CD8-positive, alpha-beta memory T cell (primary cell): ENCODE measurements at regions not wholly inside any gene's neighbourhood (a gene's known extent, or its start where the extent isn't known, plus 50 kb on each side); places are given as distances from the start of the nearest gene placed in this dataset.

Source experiments
- CTCF ChIA-PET: fragments of 350-600 bp; sonication (Branson Sonifier 250); formaldehyde crosslinking; loops from one replicate; lab custom pipeline; 2021; ENCODE audit warnings: antibody characterized with exemption; lab: Charles Lee
- POLR2A ChIA-PET: fragments of 350-600 bp; sonication (Branson Sonifier 250); formaldehyde crosslinking; loops from one replicate; lab custom pipeline; 2021; ENCODE audit warnings: antibody characterized with exemption; lab: Charles Lee
- DNase-seq, 5 donors: peaks; one replicate each; pipeline versions ENCODE4 v3.0.0 to v3.0.0-alpha.2; 2020 to 2022; ENCODE audit warnings: mixed read lengths in 1 of 5
- H3K27ac ChIP-seq: one replicate; pipeline ENCODE4 v1.7.0; 2013; ENCODE audit warnings: low read depth, mild to moderate bottlenecking, low read length, moderate library complexity
- H3K27me3 ChIP-seq: 2 replicates; pipeline ENCODE4 v1.7.0; 2013; ENCODE audit warnings: low read length, mild to moderate bottlenecking; ENCODE audit not compliant: insufficient read depth, poor library complexity, severe bottlenecking
- H3K36me3 ChIP-seq: 2 replicates; pipeline ENCODE4 v1.7.0; 2013; ENCODE audit warnings: mild to moderate bottlenecking, low read length, moderate library complexity; ENCODE audit not compliant: insufficient read depth
- H3K4me1 ChIP-seq: 2 replicates; pipeline ENCODE4 v1.7.0; 2013; ENCODE audit warnings: mild to moderate bottlenecking, low read length, moderate library complexity; ENCODE audit not compliant: insufficient read depth
- H3K4me3 ChIP-seq: 2 replicates; pipeline ENCODE4 v1.7.0; 2013; ENCODE audit warnings: mild to moderate bottlenecking, low read length
- H3K9me3 ChIP-seq: 2 replicates; pipeline ENCODE4 v1.7.0; 2013; ENCODE audit warnings: mild to moderate bottlenecking, low read length
- H3K27ac Mint-ChIP-seq, 8 donors: one replicate each; pipeline ENCODE4 v1.8.0; 2020 to 2021; ENCODE audit warnings: mixed read lengths in 8 of 8, mild to moderate bottlenecking in 6 of 8, inconsistent platforms in 3 of 8, moderate library complexity in 3 of 8
- H3K27me3 Mint-ChIP-seq, 2 donors: one replicate each; pipeline ENCODE4 v1.8.0; 2020 to 2021; ENCODE audit warnings: mixed read lengths in 2 of 2, mild to moderate bottlenecking in 1 of 2, moderate library complexity in 1 of 2
- H3K36me3 Mint-ChIP-seq, 3 donors: one replicate each; pipeline ENCODE4 v1.8.0; 2020 to 2021; ENCODE audit warnings: mixed read lengths in 3 of 3, inconsistent platforms in 1 of 3, mild to moderate bottlenecking in 1 of 3
- H3K4me1 Mint-ChIP-seq, 3 donors: one replicate each; pipeline ENCODE4 v1.8.0; 2020 to 2021; ENCODE audit warnings: mixed read lengths in 3 of 3, inconsistent platforms in 1 of 3, mild to moderate bottlenecking in 1 of 3
- H3K4me3 Mint-ChIP-seq, 7 donors: one replicate each; pipeline ENCODE4 v1.8.0; 2020 to 2021; ENCODE audit warnings: mixed read lengths in 7 of 7, mild to moderate bottlenecking in 6 of 7, moderate library complexity in 4 of 7, inconsistent platforms in 2 of 7
- H3K9me3 Mint-ChIP-seq, 5 donors: one replicate each; pipeline ENCODE4 v1.8.0; 2020 to 2022; ENCODE audit warnings: mixed read lengths in 5 of 5, mild to moderate bottlenecking in 3 of 5, moderate library complexity in 2 of 5, inconsistent platforms in 1 of 5

GRCh38 chr1:91585502-91585901, 84.9 kb downstream of the CDC7 start:
- Histone ChIP-seq H3K9me3 (no peaks in the 10 kb centered on the region), H3K27ac (no peak overlapping the region), H3K27me3 (no peaks in the 10 kb centered on the region), H3K4me1 (no peaks in the 10 kb centered on the region), H3K36me3 (no peaks in the 10 kb centered on the region), H3K4me3 (no peak overlapping the region)
- H3K27ac Mint-ChIP-seq: peak overlapping the region in 2 of 8 donors; percentile 45 to 64
- H3K36me3 Mint-ChIP-seq: peaks cover 0 to 5% (median 2%) of the 10 kb centered on the region in 3 donors
- no peak overlapping the region for H3K4me3 Mint-ChIP-seq
- H3K4me1 Mint-ChIP-seq: peaks cover 14 to 20% (median 19%) of the 10 kb centered on the region in 3 donors
- POLR2A ChIA-PET: no interaction called here
- H3K27me3 Mint-ChIP-seq: no peaks in the 10 kb centered on the region
- no peak for DNase-seq
- H3K9me3 Mint-ChIP-seq: no peaks in the 10 kb centered on the region
- CTCF ChIA-PET: no interaction called here

GRCh38 chr1:91585982-91586381, 85.3 kb downstream of the CDC7 start:
- POLR2A ChIA-PET: no interaction called here

GRCh38 chr1:91589437-91589836, 88.8 kb downstream of the CDC7 start:
- no peaks in the 10 kb centered on the region for H3K36me3 ChIP-seq
- no peaks in the 10 kb centered on the region for H3K27me3 ChIP-seq
- DNase-seq: no peak
- peaks cover 0 to 5% (median 2%) of the 10 kb centered on the region in 3 donors for H3K36me3 Mint-ChIP-seq
- H3K27ac Mint-ChIP-seq: no peak overlapping the region
- CTCF ChIA-PET: no interaction called here
- no peaks in the 10 kb centered on the region for H3K9me3 ChIP-seq
- H3K4me1 Mint-ChIP-seq: peaks cover 19 to 30% (median 24%) of the 10 kb centered on the region in 3 donors
- POLR2A ChIA-PET: no interaction called here
- H3K27me3 Mint-ChIP-seq: no peaks in the 10 kb centered on the region
- no peaks in the 10 kb centered on the region for H3K9me3 Mint-ChIP-seq
- peaks cover 15% of the 10 kb centered on the region for H3K4me1 ChIP-seq
- H3K4me3 Mint-ChIP-seq: no peak overlapping the region
- no peak overlapping the region for H3K4me3 ChIP-seq
- peak overlapping the region; percentile 4 for H3K27ac ChIP-seq

More at GRCh38 chr1:91585982-91586381, 85.3 kb downstream of the CDC7 start:
- peaks cover 0 to 5% (median 2%) of the 10 kb centered on the region in 3 donors for H3K36me3 Mint-ChIP-seq
- H3K4me1 Mint-ChIP-seq: peaks cover 14 to 23% (median 22%) of the 10 kb centered on the region in 3 donors
- no peak overlapping the region for H3K4me3 Mint-ChIP-seq
- no peaks in the 10 kb centered on the region for H3K36me3 ChIP-seq
- H3K9me3 ChIP-seq: no peaks in the 10 kb centered on the region
- no peak overlapping the region for H3K4me3 ChIP-seq
- H3K27ac ChIP-seq: no peak overlapping the region
- no peak for DNase-seq
- H3K9me3 Mint-ChIP-seq: no peaks in the 10 kb centered on the region
- peaks cover under 1% of the 10 kb centered on the region for H3K4me1 ChIP-seq
- no peaks in the 10 kb centered on the region for H3K27me3 Mint-ChIP-seq
- H3K27me3 ChIP-seq: no peaks in the 10 kb centered on the region
- CTCF ChIA-PET: interaction anchor here (1.4 kb wide), 1 partner anchor 73 kb away, joined by 3 read pairs; no protein-coding TSS in a partner anchor
- peak overlapping the region in 1 of 8 donors; percentile 6 for H3K27ac Mint-ChIP-seq

GRCh38 chr1:91591175-91591974, 90.7 kb downstream of the CDC7 start:
- Histone ChIP-seq H3K9me3 (no peaks in the 10 kb centered on the region), H3K27me3 (no peaks in the 10 kb centered on the region), H3K27ac (no peak overlapping the region), H3K36me3 (no peaks in the 10 kb centered on the region), H3K4me3 (peak overlapping the region; percentile 6), H3K4me1 (peaks cover 15% of the 10 kb centered on the region)
- peak overlapping the region in 1 of 8 donors; percentile 25 for H3K27ac Mint-ChIP-seq
- no peaks in the 10 kb centered on the region for H3K9me3 Mint-ChIP-seq
- CTCF ChIA-PET: no interaction called here
- no peak for DNase-seq
- no peaks in the 10 kb centered on the region for H3K27me3 Mint-ChIP-seq
- H3K4me1 Mint-ChIP-seq: peaks cover 11 to 19% (median 14%) of the 10 kb centered on the region in 3 donors
- POLR2A ChIA-PET: no interaction called here
- peaks cover 0 to 5% (median 0%) of the 10 kb centered on the region in 3 donors for H3K36me3 Mint-ChIP-seq
- peak overlapping the region in 2 of 7 donors; percentile 10 to 41 for H3K4me3 Mint-ChIP-seq

DNA sequence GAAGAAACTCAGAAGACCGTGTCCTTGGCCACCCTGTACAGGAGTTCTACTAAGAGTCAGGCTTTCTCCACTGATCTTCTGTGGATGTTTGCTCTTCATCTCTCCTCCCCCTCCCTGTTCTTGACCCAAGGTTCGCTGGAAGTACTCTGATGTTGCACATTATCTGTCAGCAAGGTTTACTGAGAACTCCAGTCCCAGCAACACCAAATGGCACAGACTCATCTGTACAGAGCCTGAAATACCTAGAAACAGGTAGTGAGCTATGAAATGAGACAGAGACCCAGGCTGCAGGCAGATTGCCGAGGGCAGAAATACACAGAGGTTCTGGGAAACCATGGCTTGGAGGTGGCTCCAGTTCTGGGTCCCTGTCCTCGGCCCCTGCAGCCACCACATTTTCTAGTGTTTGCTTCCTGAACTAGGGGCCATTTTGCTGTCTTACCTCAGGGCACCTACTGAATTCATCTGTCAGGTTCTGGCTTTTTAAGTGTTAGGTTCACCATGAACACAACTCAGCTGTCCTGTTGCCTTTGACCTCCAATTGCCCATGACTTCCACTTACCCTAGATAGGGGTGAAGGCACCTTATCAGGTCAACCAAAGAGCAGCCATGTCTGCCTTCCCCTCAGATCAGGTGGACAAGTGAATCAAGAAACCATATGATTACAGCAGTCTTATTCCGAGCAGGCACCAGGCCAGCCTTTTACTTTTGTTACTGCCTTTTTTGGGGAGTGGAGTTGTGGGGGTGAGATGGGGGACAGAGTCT, 92.2 kb downstream of the CDC7 start:
- H3K36me3 Mint-ChIP-seq: no peaks in the 10 kb centered on the region
- no peaks in the 10 kb centered on the region for H3K9me3 Mint-ChIP-seq
- ChIA-PET POLR2A (no interaction called here), CTCF (no interaction called here)
- peaks cover 16 to 25% (median 20%) of the 10 kb centered on the region in 3 donors for H3K4me1 Mint-ChIP-seq
- no peaks in the 10 kb centered on the region for H3K27me3 Mint-ChIP-seq
- Histone ChIP-seq H3K4me3 (no peak overlapping the region), H3K9me3 (no peaks in the 10 kb centered on the region), H3K36me3 (no peaks in the 10 kb centered on the region), H3K27me3 (no peaks in the 10 kb centered on the region), H3K27ac (no peak overlapping the region), H3K4me1 (peaks cover 15% of the 10 kb centered on the region)
- no peak overlapping the region for H3K4me3 Mint-ChIP-seq
- DNase-seq: no peak
- peak overlapping the region in 1 of 8 donors; percentile 57 for H3K27ac Mint-ChIP-seq

GRCh38 chr1:91594383-91595055, 93.9 kb downstream of the CDC7 start:
- no peaks in the 10 kb centered on the region for H3K9me3 Mint-ChIP-seq

DNA sequence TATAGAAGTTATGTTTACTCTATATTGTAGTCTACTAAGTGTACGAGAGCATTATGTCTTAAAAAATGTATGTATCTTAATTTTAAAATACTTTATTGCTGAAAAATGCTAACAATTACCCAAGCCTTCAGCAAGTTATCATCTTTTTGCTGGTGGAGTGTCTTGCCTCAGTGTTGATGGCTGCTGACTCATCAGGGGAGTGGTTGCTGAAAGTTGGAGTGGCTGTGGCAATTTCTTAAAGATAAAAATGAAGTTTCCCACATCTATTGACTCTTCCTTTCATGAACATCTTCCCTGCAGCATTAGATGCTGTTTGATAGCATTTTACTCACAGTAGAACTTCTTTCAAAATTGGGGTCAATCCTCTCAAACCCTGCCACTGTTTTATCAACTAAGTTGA, 95.8 kb downstream of the CDC7 start:
- peaks cover 12 to 20% (median 16%) of the 10 kb centered on the region in 3 donors for H3K4me1 Mint-ChIP-seq
- Histone ChIP-seq H3K9me3 (no peaks in the 10 kb centered on the region), H3K27ac (no peak overlapping the region), H3K4me1 (peaks cover 10% of the 10 kb centered on the region), H3K4me3 (no peak overlapping the region), H3K36me3 (no peaks in the 10 kb centered on the region), H3K27me3 (no peaks in the 10 kb centered on the region)
- peaks cover 0 to 3% (median 0%) of the 10 kb centered on the region in 3 donors for H3K36me3 Mint-ChIP-seq
- ChIA-PET POLR2A (no interaction called here), CTCF (no interaction called here)
- no peak for DNase-seq
- no peaks in the 10 kb centered on the region for H3K27me3 Mint-ChIP-seq
- no peaks in the 10 kb centered on the region for H3K9me3 Mint-ChIP-seq
- H3K4me3 Mint-ChIP-seq: no peak overlapping the region
- no peak overlapping the region for H3K27ac Mint-ChIP-seq

More at GRCh38 chr1:91594383-91595055, 93.9 kb downstream of the CDC7 start:
- H3K4me3 ChIP-seq: no peak overlapping the region
- peak overlapping the region in 2 of 8 donors; percentile 41 to 82 for H3K27ac Mint-ChIP-seq
- no peaks in the 10 kb centered on the region for H3K36me3 ChIP-seq
- POLR2A ChIA-PET: interaction anchor here (0.6 kb wide), 1 partner anchor 70 kb away, joined by 3 read pairs; no protein-coding TSS in a partner anchor
- H3K9me3 ChIP-seq: no peaks in the 10 kb centered on the region
- peaks cover 0 to 3% (median 0%) of the 10 kb centered on the region in 3 donors for H3K36me3 Mint-ChIP-seq
- no peaks in the 10 kb centered on the region for H3K27me3 Mint-ChIP-seq
- DNase-seq: no peak
- no peaks in the 10 kb centered on the region for H3K27me3 ChIP-seq
- CTCF ChIA-PET: interaction anchor here (1.5 kb wide), 1 partner anchor 9 kb away, joined by 3 read pairs; no protein-coding TSS in a partner anchor
- no peak overlapping the region for H3K4me3 Mint-ChIP-seq
- H3K27ac ChIP-seq: no peak overlapping the region
- H3K4me1 Mint-ChIP-seq: peaks cover 14 to 28% (median 20%) of the 10 kb centered on the region in 3 donors
- H3K4me1 ChIP-seq: peaks cover 15% of the 10 kb centered on the region
